GM21526 (cell line): ENCODE measurements at regions not wholly inside any gene's neighbourhood (a gene's known extent, or its start where the extent isn't known, plus 50 kb on each side); places are given as distances from the start of the nearest gene placed in this dataset.

Experiments used
- ATAC-seq: cut with Tn5 transposase; IDR thresholded peaks from one replicate; pipeline ENCODE4 v1.9.1; 2021; ENCODE audit warnings: moderate library complexity; ENCODE audit not compliant: unreplicated experiment, low FRiP score

DNA sequence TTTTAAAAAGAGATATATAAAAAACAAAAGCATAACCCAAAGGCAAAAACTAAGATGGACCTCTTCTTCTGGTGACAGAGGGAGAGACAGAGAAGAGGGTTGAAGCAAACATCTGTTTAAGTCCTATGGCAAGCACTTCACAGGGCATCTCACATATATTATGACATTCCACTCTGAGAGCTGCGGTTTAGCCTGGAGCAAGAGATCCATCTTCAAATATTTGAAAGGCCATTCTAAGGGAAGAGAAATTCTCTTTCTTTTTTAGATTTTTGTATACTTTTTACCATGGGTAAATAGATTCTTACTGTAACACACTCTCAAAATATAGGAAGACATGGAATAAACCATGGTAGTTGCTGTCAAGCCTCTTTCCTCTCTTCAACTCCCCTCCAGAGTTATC, 204.1 kb downstream of the GXYLT1 start:
- no peak for ATAC-seq

DNA sequence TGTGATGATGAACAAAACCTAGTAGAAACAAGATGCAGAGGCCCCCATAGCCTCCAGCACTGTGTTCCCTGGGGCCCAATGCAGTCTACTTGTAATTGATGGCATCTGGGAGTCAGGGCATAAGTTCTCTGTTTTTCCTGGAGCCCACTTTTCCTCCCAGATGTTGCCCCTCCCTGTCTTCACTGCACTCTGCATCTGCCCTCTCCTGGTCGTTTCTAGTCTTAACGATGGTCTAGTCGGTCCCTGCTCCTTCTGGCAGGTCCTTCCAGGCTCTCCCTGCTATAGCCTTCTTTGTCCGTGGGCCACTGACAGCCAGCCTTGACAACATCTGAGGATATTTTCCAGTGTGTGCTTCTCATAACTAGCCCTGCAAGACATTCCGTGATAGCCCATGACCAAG, 208.3 kb downstream of the GXYLT1 start:
- ATAC-seq, result no peak

DNA sequence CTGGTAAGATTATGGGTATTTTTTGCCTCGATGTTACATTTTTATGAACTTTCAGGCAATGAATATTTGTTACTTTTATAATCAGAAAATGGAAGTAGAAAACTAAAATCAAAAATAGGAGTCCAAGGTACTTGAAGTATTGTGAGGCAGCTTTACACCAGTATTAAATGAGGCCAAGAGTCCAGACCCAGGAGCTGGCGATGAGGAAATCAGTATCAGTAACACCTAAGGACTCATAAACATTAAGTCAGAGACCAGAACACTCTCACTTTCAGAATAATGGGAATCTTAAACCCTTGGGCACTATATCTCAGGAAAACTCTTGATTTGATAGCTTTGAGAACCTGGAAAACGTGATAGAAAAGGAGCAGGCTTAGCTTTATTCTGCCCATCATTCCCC, 208.8 kb downstream of the GXYLT1 start:
- no peak for ATAC-seq

DNA sequence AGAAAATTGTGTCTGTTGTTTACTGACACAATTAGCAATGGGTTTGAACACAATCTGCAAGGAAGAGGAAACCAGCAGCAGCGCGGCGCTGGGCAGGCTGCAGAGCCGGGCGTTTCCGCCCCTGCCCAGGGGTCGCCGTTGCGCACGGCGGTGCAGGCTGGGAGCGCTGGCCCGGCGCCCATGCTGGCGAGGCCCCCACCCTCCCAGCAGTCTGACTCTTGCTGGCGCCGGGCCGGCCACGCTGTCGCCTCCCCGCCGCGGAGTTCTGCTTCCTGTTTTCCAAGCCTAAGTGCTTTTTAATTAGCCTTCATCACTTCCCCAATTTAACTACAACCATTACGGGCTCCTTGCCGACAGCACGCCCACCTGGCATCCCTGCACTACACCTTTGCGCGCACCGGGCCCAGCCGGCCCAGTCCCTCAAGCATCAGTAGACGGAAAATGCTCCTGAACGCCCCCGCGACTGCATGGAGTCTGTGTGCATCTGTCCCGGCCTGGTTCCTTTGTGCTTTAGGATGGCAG, 212.1 kb downstream of the GXYLT1 start:
- ATAC-seq, result no peak

GRCh38 chr12:41930866-41931437, 213.7 kb downstream of the GXYLT1 start:
- ATAC-seq, result no peak

- ATAC-seq, result no peak
Measured at GRCh38 chr12:41924111-41924510, 220.6 kb downstream of the GXYLT1 start.

GRCh38 chr12:41923351-41923750, 221.3 kb downstream of the GXYLT1 start:
- no peak for ATAC-seq

DNA sequence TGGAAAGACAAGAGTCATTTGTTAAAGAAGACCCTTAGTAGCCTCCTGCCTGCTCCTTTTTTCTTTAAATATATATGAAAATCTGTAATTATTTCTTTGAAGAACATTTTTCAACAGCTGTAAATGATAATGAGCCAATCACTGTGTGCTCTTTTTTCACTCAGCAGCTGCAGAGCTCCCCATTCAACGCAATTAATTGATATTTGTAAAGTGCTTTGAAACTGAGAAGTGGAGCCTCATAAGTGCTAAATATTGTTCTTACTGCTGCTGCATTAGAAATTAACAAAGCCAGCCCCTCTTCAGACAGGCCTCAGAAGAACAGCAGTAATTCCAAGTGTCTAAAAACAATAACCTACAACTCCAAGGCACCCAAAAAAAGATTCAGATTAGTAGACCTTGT, 224.3 kb downstream of the GXYLT1 start:
- ATAC-seq, result no peak

- ATAC-seq, result no peak
Measured at GRCh38 chr12:41919526-41920261, 225.0 kb downstream of the GXYLT1 start.

- ATAC-seq, result no peak
Measured at GRCh38 chr12:41919048-41919447, 225.6 kb downstream of the GXYLT1 start.

DNA sequence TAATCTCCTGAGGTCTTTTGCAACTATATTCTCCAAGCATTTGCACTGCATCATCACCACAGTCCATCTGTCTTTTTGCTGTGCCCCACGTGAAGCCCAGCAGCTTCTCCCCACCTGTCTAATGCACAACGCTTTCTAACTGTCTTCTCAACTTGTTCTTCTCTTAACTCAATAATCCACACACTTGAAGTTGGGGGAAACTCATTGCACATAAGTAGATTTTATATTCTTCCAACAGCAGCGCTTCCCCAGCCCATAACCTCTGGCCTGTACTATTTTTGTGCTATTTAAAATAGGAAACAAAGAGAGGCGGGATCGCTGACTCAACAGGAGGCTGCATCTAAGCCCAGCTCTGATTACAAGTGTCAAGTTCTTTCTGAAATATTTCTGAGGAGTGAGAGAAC, 226.7 kb downstream of the GXYLT1 start:
- no peak for ATAC-seq

- ATAC-seq, result peak; percentile 75
Measured at GRCh38 chr12:41917181-41917580, 227.5 kb downstream of the GXYLT1 start.

DNA sequence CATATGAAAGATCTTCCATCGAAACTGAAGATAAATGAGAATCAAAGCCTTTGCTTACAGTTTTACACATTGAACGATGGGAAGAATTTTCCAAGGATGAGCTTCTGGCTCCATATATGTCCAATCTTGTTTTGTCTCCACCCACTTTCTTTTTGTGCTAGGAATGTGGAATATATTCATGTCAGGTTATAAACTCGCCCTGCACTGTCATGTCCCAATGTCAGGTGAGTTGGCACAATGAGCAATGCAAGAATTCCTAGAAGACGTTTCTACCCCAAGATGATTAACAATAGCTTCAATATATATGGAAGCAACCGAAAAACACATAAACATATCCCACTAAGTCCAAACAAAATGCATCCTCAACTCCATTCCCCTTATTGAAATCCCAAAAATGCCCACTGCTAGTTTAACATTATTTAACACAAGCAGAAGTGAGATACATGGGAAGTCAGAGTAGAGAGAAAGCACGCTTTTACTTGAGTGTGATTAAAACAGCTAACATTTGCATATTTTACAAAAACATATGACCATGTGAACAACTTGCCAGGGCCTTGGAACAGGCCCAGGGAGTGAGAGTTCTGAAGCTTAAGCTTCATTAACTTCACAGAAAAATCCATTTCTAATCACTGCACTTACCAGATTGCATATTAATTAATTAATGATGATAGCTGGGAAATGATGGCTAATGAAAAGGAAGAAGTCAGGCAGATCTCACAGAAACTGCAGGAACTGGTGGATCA, 233.9 kb downstream of the GXYLT1 start:
- no peak for ATAC-seq

- ATAC-seq, result no peak
Measured at GRCh38 chr12:41908206-41908605, 236.5 kb downstream of the GXYLT1 start.

- no peak for ATAC-seq
Measured at GRCh38 chr12:41907550-41907949, 237.1 kb downstream of the GXYLT1 start.

GRCh38 chr12:41907021-41907420, 237.7 kb downstream of the GXYLT1 start:
- no peak for ATAC-seq

DNA sequence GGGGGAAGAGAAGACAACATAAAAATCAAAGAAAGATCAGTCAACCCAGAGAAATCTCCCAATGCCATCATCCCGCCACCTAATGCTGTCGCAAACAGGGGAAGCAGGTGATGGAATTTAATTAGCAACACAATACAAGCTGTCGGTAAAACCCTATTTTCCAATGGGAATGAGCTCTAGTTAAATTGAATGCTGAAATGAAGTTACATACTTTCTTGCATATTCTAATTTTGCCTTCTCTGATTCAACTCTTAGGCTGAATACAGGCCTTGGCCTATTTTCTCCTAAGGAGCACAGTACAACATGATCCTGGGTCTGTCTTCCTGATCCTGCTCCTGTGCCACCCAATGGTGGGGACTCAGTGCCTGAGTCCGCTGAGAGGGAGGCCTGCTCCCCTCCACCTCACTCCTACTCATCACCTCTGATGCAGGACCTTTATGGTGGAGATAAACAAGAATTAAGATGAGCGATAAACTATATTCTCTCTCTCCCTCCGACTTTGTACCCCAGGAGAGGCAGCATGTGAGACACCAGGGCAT, 238.8 kb downstream of the GXYLT1 start:
- no peak for ATAC-seq

GRCh38 chr12:41905073-41905758, 239.5 kb downstream of the GXYLT1 start:
- no peak for ATAC-seq

GRCh38 chr12:41904041-41904440, 240.6 kb downstream of the GXYLT1 start:
- no peak for ATAC-seq

DNA sequence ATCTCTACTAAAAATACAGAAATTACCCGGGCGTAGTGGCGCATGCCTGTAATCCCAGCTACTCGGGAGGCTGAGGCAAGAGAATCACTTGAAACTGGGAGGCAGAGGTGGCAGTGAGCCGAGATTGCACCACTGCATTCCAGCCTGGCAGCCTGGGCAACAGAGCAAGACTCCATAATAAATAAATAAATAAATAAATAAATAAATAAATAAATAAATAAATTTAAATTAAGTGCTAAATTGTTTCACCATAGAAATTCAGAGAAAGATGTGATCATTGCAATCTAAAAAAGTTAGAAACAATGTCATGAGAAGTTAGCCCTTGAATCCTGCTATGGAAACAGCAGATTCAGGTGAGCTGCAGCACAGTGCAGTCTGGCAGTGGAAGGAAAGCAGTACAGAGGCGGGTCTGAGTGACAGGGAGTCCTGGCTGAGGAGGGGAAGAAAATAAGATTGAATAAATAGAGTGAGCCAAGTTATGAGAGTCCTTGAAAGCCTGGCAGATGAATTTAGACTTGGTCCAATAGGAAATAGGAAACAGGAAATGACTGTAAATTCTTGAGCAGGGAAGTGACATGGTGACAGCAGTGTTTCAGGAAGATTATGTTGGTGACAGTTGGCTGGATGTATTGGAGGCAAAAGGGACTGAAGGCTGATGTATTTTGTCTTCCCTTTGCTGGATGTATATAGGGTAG, 241.5 kb downstream of the GXYLT1 start:
- ATAC-seq, result no peak
